ENCODE measurements at regions not wholly inside any gene's neighbourhood (a gene's known extent, or its start where the extent isn't known, plus 50 kb on each side); places are given as distances from the start of the nearest gene placed in this dataset.
"Not testable (repeated sequence)": the region's sequence is repeated elsewhere in the genome, so short reads cannot be mapped to it uniquely, and the experiment has no call there.

DNA sequence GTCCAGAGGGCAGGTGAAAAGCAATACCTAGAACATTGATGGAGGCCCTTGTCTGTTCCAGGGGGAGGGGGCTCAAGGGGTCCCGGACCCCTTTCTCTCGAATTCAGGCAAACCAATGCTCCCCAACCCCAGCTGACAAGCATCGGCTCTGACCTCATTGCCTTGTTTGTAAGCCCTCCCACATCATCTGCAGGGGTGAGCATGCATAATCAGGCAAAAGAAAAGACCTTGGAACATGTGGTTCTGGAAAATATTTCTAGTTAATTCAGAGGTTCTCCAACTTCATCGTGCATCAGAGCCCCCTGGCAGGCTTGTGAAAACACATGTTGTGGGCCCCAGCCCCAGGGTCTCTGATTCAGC is 231.3 kb downstream of the TOMM20 start:
- FAIRE-seq, result no peak

DNA sequence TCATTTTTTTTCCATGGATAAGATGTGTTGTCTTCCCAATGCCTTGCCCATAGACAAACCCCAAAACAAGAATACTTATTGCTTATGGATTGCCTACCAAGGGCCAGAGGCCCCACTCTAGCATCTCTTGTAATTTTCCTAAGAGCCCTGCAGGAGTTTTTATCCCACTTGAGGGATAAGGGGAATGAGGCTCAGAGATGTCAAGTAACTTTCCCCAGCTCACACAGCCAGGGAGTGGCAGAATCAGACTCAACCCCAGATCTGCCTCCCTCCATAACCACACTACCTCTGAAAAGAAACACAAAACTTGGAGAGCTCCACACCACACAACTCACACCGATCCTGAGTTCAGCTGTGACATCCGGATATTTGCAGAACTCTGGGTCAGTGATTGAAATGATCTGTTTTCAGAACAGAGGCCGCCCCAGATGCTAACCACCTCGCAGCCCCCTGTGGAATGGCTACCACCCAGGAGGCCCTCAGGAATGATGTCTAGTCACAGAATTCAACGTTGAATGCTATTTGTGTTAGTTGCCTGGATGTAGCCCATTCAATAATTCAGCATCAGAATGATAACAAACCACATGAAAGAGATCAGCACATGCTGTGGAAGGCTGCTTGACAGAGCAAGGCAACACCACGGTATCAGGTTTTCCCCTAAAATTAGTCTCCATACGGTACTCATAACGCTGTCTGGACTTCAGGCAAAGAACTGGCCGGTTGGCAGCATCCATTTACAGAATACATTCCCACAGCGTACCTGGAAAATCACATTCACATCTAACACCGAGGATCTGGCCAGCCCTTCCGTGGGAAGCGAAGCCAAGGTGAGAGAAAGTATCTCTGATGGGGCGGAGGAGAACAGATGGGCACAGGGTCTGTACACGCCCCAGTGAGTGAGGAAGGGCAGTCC is 231.9 kb downstream of the TOMM20 start:
- no peak for FAIRE-seq

DNA sequence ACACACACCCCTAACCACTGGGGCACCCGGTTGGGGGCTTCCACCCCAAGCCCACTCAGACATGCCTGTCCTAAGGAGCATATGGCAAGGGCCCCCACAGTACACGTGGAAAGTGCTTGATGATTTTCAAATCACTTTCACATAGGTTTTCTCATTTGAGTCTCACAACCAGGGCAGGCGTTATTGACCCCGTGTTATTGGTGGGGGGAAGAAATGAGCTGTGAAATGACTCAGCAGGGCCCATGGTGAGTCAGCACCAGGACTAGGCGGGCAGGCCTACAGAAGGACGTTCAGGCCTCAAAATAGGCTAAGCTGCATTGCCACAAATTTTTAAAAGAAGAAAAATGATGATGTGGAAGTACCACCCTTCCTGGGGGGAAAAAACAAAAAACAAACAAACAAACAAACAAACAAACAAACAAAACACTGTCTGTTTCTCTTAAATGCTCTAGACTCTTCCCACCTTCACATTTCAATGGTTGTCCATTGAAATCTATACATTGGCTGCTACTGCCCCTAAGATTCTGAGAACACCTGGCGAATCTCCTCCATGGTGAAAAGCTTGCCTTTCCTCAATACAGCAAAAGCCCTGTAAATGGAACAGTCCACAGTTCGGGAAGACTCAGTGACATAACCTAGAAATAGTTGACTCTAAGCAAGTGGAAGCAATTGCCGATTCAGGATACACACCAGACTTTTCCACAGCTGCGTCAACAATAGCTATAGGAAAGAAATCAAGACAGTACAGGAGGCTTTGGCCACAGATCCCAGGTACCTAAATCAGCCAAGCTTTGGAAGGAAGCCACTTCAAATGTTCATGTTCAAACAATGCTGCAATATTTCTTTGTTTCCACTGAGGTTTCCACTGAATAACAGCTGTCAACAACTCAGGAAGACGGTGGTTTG is 234.7 kb downstream of the TOMM20 start:
- no peak for FAIRE-seq

DNA sequence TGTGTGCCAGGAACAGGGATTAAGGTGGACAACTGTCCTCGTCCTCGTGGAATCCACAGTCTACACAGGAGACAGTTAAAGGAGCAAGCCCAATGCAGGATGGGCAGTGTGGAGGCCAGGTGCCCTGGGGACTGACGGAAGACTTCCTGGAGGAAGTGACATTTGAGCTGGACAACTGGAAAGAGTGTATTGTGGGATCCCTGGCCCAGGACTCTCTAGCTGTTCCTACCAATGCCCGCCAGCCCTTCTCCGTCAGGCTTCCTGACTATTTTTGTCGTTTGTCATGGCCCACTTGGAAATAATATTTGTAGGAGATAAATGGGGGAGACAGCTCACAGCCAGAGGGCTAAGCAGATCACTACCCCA is 235.3 kb downstream of the TOMM20 start:
- FAIRE-seq, result no peak

DNA sequence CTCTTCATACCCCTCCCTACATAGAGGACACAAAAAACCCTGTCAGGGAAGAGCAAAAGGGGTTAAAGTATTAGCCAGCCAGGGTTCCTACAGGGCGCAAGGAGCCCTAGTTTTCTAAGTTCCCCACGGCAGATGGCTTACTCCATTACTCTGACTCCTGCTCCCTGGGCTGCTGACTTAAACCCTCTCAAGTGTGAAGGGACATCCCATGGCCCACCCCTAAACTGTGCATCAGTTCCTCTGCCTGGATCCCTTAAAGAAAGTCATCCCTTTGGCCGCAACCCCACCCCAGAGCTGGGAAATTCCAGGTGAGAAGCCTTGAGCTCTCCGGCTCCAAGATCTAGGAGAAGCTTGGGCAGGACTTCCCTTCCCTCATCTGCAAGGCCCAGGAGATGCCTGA is 236.0 kb downstream of the TOMM20 start:
- no peak for FAIRE-seq

DNA sequence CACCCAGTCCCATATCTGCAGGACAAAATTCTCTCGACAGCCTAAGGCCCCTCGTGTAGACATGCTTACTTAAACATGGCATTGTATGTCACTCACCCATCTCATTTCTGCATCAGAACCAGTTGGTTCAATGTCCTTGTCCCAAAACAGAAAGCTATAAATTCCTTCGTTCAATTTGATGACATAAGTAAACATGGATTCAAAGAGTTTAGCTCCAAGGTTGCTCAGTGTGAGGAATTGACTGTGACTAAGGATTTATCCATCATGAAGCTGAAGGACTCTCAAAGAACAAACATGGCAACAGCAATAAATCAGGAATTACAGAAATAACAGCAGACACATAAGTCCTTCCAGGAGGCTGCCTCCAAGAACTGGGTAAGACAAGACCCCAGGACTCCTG is 237.2 kb downstream of the TOMM20 start:
- FAIRE-seq, result no peak

DNA sequence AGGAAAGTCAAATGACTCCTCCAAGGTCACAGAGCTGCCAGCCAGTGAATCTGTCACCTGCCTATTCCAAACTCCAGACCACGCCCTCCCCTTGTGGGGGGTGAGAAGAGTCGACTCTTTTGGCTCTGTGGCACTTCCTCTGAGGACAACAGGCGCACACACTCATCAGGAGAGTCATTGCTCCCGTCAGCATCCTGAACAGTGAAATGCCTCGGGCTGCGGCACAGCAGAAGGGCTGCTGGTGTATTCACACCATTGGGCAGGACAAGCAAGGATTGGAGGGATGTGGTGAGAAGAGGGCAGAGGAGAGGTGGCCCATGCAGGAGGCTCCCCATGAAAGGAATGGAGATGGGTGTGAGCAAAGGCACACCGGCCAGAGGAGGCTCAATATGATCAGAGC is 239.0 kb downstream of the TOMM20 start:
- FAIRE-seq, result no peak

DNA sequence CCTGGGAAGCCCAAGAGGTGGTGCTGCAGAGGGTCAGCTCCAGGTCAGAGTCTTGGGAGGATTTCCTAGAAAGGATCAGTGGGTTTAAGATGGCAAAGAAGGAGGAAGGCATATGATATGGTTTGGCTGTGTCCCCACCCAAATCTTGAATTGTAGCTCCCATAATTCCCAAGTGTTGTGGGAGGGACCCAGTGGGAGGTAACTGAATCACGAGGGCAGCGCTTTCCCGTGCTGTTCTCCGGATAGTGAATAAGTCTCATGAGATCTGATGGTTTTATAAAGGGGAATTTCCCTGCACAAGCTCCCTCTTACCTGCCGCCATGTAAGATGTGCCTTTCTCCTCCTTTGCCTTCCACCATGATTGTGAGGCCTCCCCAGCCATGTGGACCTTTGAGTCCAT is 240.4 kb downstream of the TOMM20 start:
- not testable (repeated sequence) for FAIRE-seq

DNA sequence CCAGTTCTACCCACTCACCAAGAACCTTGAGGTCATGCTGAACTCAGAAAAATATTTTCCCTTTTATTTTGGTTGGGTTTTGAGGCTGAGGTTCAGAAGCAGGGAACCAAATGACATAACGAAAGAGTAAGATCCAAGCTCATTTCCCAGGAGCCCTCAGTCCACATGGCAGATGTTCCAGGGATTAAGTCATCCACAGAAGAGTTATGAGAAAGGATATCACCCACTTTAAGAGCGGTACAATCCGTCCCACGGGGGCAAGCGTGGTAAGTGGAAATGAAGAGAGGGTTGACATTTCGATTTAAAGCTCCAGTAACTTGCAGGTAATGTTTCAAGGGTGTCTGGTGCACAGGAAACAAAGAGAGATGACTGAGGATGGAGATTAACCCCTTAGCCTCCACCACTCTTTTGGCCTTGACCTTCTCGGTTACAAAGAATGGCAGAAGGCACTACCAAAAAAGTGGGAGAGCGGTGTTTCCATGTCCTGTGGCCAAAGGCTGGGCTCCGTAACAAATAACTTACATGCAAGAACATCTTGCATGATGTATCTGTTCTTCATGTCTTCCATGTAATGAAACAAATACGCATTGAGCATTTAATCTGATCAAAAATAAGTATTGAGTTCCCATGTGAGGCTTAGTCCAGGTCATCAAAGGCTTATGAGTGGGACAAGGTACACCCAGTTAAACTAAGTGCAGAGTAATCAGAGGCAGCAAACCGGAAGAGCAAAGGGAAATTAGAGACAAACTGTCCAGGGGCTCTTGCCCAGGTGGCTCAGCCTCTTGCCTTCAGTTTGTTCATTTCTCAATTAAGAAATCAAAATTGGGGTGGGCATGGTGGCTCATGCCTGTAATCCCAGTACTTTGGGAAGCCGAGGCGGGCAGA is 241.4 kb downstream of the TOMM20 start:
- FAIRE-seq, result no peak

DNA sequence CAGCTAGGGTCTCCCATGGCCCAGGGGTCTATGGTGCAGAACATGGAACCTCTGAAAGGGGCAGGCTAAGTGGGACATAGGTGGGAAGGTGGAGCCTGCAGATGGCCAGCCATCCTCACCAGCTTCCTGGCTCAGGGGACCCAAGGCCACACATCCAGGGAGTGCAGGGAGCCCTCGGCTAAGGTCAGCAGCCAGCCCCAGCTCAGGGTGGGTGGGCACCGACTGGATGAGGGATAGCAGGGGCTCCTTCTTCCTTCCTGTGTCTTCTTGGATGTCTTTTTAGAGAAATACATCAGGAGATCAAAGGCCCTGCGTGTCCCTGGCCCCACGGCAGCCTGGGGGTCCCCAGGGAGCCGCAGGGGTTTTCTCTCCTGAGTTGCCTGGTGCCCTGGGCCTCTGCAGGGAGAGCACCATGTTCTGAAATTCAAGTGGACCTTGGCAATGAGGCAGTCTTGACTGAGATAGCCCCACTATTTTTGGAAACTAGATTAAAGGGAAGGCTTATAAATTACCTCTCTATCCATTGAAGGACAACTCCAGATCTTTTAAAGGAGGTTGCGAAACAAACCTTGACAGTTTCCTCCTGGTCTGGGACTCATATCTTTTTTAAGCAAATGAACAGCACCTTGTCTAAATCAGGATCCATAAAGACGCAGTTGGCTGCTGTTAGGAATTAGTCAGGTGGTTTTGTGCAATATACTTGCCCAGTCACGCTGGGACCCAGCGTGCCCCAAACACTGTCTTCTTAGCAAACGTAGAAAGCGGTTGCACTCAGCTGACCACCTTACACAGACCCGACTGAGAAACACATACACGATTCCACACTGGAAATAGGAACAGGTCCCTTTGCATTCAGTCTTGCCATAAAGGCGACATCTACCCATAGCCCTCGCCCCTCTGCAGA is 242.3 kb downstream of the TOMM20 start:
- FAIRE-seq, result no peak

DNA sequence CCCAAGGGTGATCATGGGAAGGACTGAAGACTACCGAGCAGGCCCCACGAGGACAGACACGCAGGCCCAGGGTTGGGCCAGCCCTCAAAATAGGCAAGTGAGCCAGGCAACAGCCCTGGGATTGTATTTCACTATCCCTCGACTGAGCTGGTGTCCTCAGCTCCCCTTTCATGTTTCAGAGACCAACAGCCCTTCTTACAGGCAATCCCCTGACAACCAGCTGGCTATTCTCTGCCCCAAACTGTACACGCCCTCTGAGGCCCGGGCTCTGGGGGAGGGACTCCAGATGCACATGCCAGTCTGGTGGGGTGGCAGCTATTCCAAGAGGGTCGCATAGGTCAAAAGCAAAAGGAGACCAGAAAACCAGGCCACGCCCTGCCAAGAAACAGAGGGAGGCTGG is 243.0 kb downstream of the TOMM20 start:
- no peak for FAIRE-seq

DNA sequence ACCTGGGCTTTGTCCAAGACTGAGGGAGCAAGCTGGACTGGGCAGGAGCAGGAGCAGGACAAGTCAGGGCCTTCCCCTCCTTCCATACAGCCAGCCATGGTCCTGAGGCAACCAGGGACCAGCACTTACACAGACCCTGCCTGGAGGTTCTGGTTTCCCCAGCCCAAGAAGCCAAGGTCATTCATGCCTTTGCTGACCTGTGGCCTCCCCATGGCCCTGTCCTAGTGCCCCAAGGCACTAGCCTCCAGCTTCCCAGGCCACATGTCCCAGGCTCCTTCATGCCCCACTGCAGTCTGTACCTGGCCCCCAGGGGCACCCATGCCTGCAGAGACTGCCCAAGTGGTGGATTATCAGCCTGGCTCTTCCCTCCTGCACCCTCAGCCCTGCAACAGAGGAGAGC is 243.9 kb downstream of the TOMM20 start:
- FAIRE-seq, result no peak

DNA sequence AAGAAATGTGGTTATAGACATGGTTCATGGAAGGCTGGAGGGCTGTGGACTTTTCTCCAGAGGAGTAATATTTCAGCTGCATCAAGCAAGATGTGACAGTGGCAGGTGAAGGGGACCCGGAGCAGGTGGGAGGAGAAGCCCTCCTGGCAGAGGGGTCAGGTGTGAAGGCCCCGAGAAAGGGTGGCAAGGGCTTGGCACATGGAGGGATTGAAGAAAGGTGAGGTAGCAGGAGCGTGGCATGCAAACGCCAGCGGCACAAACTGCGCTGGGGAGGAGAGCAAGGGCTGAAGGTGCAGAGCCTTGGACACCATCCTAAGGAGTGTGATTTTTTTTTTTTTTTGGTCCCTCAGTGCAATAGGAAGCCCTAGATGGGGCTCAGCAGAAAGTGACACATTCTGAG is 244.6 kb downstream of the TOMM20 start:
- no peak for FAIRE-seq

DNA sequence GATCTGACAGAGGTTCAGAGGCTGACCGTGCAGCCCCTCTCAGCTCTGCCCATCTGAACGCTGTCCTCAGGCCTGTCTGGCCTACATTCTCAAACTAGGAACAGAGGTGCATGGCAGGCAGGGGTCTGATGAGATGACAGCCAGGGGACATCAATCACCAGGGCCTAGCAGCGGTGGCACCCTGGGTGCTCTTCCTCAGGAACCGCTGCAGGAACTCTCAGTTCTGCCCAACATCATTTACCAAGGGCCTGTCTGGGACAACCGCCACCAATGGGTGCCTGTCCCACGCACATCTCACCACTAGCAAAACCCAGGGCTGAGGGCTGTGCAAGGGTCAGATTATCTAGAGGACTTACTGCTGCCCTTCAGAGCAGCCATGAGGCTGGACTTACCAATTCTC is 245.7 kb downstream of the TOMM20 start:
- no peak for FAIRE-seq

DNA sequence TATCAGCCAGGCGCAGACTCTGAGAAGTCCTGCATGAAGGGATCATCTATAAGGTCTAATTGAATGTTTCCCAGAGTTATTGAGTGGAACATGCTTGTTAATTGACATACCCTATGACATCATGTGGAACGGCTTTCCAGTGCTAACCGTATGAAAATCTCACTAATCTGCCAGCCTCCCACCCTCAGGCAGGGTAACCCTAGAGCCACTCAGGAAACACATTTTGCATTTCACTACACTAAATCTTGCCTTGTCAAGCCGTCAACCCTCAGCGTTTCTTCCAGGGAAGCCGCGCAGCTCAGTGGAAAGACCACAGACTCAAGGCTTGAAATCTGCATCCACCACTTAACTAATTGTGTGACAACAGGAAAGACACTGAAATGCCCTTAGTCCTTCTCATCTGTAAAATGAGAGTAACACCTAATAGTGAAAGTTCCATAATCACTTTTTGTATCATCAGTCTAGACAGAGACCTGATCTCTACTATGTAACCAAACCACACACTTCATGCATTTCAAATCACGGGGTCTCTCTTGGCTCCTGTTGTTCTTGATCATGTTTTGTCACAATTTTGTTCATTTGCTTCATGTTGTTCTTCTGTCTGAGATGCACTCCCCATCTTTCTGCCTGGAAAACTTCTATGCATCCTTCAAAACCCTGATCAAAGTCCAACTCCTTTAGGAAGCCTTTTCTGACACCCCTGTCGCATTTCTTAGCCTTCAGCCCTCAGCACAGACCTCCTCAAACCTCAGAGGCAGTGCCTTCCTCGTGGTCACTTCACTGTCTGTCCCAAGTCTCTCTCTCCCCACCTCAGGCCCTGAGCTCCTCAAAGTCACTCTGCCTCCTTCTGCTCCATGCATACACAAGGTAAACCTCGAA is 246.5 kb downstream of the TOMM20 start:
- no peak for FAIRE-seq

DNA sequence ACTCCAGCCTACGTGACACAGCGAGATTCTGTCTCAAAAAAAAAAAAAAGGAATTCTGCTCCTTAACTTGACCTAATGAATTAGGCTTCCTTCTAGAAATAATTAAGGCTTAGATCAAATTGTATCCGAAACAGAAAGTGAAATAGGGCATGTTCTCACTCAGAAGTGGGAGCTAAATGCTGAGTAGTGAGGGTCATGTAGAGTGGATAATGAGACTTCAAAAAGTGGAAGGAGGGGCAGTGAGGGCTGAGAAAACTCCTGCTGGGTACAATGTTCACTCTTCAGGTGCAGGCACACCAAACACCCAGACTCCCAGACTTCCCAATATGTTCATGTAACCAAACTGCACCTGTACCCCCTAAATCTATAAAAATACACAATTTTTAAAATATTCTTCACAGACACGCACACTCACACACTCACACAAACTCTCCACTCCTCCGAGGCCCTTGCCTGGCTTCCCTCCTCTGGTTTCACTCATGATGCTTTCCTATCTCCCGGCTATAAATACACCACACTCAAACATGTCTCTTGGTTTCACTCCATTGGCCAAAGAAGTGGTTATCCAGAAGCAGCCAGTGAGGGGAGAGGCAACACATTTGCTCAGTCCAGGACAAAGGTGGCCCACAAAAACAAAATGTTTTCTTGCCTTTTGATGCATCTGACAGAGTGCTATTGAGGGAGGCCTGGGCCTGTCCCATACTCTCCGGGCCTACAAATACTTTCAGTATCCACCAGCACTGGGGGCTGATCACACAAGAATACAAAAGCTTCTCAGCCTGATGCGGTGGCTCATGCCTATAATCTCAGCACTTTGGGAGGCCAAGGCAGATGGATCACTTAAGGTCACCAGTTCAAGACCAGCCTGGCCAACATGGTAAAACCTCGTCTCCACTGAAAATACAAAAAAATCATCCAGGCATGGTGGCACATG is 249.2 kb downstream of the TOMM20 start:
- no peak for FAIRE-seq

DNA sequence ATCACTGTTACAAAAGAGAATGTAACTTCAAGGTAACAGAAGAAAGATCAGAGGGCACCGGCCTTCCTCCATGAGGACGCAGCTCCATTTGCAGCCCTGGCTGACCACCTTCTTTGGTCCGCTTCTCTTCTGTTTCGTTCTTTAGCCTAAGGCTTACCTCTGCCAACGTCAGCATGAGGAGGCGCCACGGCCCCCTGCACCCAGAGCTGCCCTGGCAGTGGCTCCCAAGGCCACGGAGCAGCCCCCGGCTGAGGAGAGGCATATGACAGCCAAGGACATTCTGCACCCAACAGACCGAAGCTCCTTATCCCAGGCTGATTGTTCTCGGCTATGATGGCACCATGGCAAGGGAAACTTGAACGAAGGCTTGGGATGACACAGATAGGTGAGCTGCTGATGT is 250.3 kb downstream of the TOMM20 start:
- FAIRE-seq, result no peak

DNA sequence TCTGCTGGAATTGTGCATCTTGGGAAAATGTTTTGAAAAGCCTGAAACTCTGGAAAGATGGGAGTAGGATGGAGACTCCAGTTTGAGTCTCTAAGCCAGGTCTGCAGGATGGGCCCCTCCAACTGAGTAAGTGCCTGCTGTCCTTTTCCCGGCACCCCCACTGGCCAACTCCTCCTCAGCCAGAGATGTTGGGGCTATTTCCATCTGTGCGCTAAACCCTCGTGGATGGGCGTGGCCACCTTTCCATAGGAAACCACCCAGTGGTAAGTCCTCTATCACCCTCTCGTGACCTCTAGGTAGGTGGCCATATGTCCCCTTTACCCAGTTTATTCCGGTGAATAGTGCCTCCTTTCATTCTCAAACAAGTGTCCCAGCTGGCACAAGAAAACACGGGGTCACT is 250.9 kb downstream of the TOMM20 start:
- no peak for FAIRE-seq

DNA sequence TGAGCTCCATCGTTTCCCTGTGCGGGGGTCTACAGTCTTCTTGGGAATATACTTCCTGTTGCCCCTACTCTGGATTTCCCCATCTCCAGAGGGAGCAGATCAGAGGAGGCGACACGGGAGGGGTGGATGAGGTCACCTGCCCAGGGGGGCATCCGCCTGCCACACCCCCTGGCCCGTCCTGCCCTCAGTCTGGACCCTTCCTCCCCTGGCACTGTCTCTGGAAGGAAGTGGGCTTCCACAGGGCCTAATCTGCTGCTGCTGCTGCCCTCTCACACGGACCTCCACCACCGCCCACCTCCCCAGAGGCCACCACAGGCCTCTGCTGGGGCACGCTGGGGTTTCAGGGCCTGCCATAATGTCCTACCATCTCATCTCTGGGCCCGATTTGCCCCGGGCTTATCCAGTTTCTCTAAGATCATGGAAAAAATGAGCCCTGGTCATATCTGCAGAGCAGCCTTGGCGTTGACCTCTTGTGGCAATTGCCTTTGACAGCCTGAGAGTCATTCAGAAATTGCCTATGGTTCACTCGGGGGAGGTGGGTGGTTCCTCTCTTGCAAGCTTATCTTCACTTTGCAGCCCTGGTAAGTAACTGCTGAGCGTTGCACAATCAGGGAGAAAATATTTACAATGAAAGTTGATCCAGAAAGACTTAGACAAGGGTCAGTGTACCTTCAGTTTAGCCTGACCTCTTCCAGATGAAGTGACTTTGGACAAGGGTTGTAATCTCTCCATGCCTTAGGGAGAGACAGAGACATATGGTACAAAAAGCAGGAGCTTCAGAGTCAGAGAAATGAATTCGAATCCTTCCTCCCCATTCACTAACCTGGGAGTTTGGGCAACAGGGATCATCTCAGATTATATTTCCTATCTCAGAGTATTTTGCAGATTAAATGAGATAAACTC is 252.4 kb downstream of the TOMM20 start:
- FAIRE-seq, result no peak

All from TTC549 (cell line).